ENCODE measurements at regions not wholly inside any gene's neighbourhood (a gene's known extent, or its start where the extent isn't known, plus 50 kb on each side); places are given as distances from the start of the nearest gene placed in this dataset.

- no peak overlapping the region for H3K27ac ChIP-seq (ENCODE audit: low read depth, low read length)
- no peak for FAIRE-seq
- H3K4me1 ChIP-seq (ENCODE audit: insufficient read depth, low read length), result no peaks in the 10 kb centered on the region
- H2AFZ ChIP-seq (ENCODE audit: low read depth, low read length), result no peak overlapping the region
- no peak overlapping the region for H3K9ac ChIP-seq (ENCODE audit: low read length)
- H3K9me3 Mint-ChIP-seq (ENCODE audit: unreplicated experiment), result peaks cover 5% of the 10 kb centered on the region
- H3K4me2 ChIP-seq (ENCODE audit: low read length), result no peak overlapping the region
- H3K27ac Mint-ChIP-seq (ENCODE audit: unreplicated experiment), result no peak overlapping the region
- H3K27me3 Mint-ChIP-seq (ENCODE audit: low read depth, unreplicated experiment), result no peaks in the 10 kb centered on the region
- H3K36me3 Mint-ChIP-seq (ENCODE audit: low read depth, unreplicated experiment), result no peaks in the 10 kb centered on the region
- no peaks in the 10 kb centered on the region for H3K9me3 ChIP-seq (ENCODE audit: insufficient read depth, low read depth, low read length)
- no peak overlapping the region for H3K4me3 ChIP-seq (ENCODE audit: insufficient read depth, low read depth, low read length)
- H3K79me2 ChIP-seq (ENCODE audit: insufficient read depth, low read length), result no peaks in the 10 kb centered on the region
- no peak overlapping the region for H3K4me3 Mint-ChIP-seq (ENCODE audit: unreplicated experiment)
- no peak for DNase-seq (ENCODE audit: low read depth)
- no peak for TF ChIP-seq CTCF (IDR thresholded peaks at IDR 0.05; ENCODE audit: insufficient read depth, low read depth, low read length)
- no peak for TF ChIP-seq EZH2 (IDR thresholded peaks at IDR 0.05; ENCODE audit: insufficient read depth, low read length)
- no peaks in the 10 kb centered on the region for H3K4me1 Mint-ChIP-seq (ENCODE audit: low read depth, unreplicated experiment)
- no peaks in the 10 kb centered on the region for H3K36me3 ChIP-seq (ENCODE audit: insufficient read depth, low read length)
- H3K27me3 ChIP-seq (ENCODE audit: insufficient read depth, low read length), result no peaks in the 10 kb centered on the region
- no peaks in the 10 kb centered on the region for H4K20me1 ChIP-seq (ENCODE audit: insufficient read depth, low read length)
Observed at GRCh38 chr6:9890893-9891292, 524.0 kb downstream of the TFAP2A start.

GRCh38 chr6:9890469-9890868, 524.4 kb downstream of the TFAP2A start:
- Histone ChIP-seq H2AFZ (ENCODE audit: low read depth, low read length) (no peak overlapping the region), H3K4me3 (ENCODE audit: insufficient read depth, low read depth, low read length) (no peak overlapping the region), H3K4me1 (ENCODE audit: insufficient read depth, low read length) (no peaks in the 10 kb centered on the region), H3K4me2 (ENCODE audit: low read length) (no peak overlapping the region), H3K79me2 (ENCODE audit: insufficient read depth, low read length) (no peaks in the 10 kb centered on the region), H3K27ac (ENCODE audit: low read depth, low read length) (no peak overlapping the region), H4K20me1 (ENCODE audit: insufficient read depth, low read length) (no peaks in the 10 kb centered on the region), H3K27me3 (ENCODE audit: insufficient read depth, low read length) (no peaks in the 10 kb centered on the region), H3K9ac (ENCODE audit: low read length) (no peak overlapping the region), H3K36me3 (ENCODE audit: insufficient read depth, low read length) (no peaks in the 10 kb centered on the region), H3K9me3 (ENCODE audit: insufficient read depth, low read depth, low read length) (no peaks in the 10 kb centered on the region)
- Mint-ChIP-seq H3K4me3 (ENCODE audit: unreplicated experiment) (no peak overlapping the region), H3K27ac (ENCODE audit: unreplicated experiment) (no peak overlapping the region), H3K9me3 (ENCODE audit: unreplicated experiment) (peaks cover 5% of the 10 kb centered on the region), H3K27me3 (ENCODE audit: low read depth, unreplicated experiment) (no peaks in the 10 kb centered on the region), H3K4me1 (ENCODE audit: low read depth, unreplicated experiment) (no peaks in the 10 kb centered on the region), H3K36me3 (ENCODE audit: low read depth, unreplicated experiment) (no peaks in the 10 kb centered on the region)
- FAIRE-seq, result no peak
- DNase-seq (ENCODE audit: low read depth), result no peak
- TF ChIP-seq EZH2 (IDR thresholded peaks at IDR 0.05; ENCODE audit: insufficient read depth, low read length) (no peak), CTCF (IDR thresholded peaks at IDR 0.05; ENCODE audit: insufficient read depth, low read depth, low read length) (no peak)

GRCh38 chr6:9878535-9878934, 536.3 kb downstream of the TFAP2A start:
- no peaks in the 10 kb centered on the region for H3K79me2 ChIP-seq (ENCODE audit: insufficient read depth, low read length)
- H3K4me3 ChIP-seq (ENCODE audit: insufficient read depth, low read depth, low read length), result no peak overlapping the region
- no peak for FAIRE-seq
- no peaks in the 10 kb centered on the region for H3K4me1 ChIP-seq (ENCODE audit: insufficient read depth, low read length)
- H3K27ac Mint-ChIP-seq (ENCODE audit: unreplicated experiment), result no peak overlapping the region
- no peaks in the 10 kb centered on the region for H3K27me3 Mint-ChIP-seq (ENCODE audit: low read depth, unreplicated experiment)
- no peak overlapping the region for H3K9ac ChIP-seq (ENCODE audit: low read length)
- no peak overlapping the region for H3K4me2 ChIP-seq (ENCODE audit: low read length)
- TF ChIP-seq EZH2 (IDR thresholded peaks at IDR 0.05; ENCODE audit: insufficient read depth, low read length), result no peak
- no peak for TF ChIP-seq CTCF (IDR thresholded peaks at IDR 0.05; ENCODE audit: insufficient read depth, low read depth, low read length)
- H3K36me3 Mint-ChIP-seq (ENCODE audit: low read depth, unreplicated experiment), result no peaks in the 10 kb centered on the region
- no peaks in the 10 kb centered on the region for H3K4me1 Mint-ChIP-seq (ENCODE audit: low read depth, unreplicated experiment)
- no peaks in the 10 kb centered on the region for H3K27me3 ChIP-seq (ENCODE audit: insufficient read depth, low read length)
- peaks cover 3% of the 10 kb centered on the region for H3K9me3 Mint-ChIP-seq (ENCODE audit: unreplicated experiment)
- no peak overlapping the region for H3K27ac ChIP-seq (ENCODE audit: low read depth, low read length)
- no peaks in the 10 kb centered on the region for H4K20me1 ChIP-seq (ENCODE audit: insufficient read depth, low read length)
- H3K4me3 Mint-ChIP-seq (ENCODE audit: unreplicated experiment), result no peak overlapping the region
- no peaks in the 10 kb centered on the region for H3K36me3 ChIP-seq (ENCODE audit: insufficient read depth, low read length)
- H2AFZ ChIP-seq (ENCODE audit: low read depth, low read length), result no peak overlapping the region
- no peak for DNase-seq (ENCODE audit: low read depth)
- peaks cover 4% of the 10 kb centered on the region for H3K9me3 ChIP-seq (ENCODE audit: insufficient read depth, low read depth, low read length)
